CD14-positive monocyte (primary cell): ENCODE measurements at regions not wholly inside any gene's neighbourhood (a gene's known extent, or its start where the extent isn't known, plus 50 kb on each side); places are given as distances from the start of the nearest gene placed in this dataset.
A peak's percentile ranks its signal among the peaks of the same experiment; 100 is the strongest.

Source experiments
- DNase-seq, 3 donors: peaks; one replicate each; pipeline ENCODE4 v3.0.0-alpha.2; 2011 to 2022
- H2AFZ ChIP-seq: 2 replicates; pipeline ENCODE4 v1.6.0; 2012; ENCODE audit warnings: mild to moderate bottlenecking, low read depth, low read length, inconsistent platforms; ENCODE audit not compliant: insufficient read depth, poor library complexity, severe bottlenecking
- H3K27ac ChIP-seq, 2 donors: 1 replicate in 1 of 2; 2 replicates in 1 of 2; pipeline ENCODE4 v1.5.1; 2012 to 2013; ENCODE audit warnings: low read length in 2 of 2, control low read depth in 1 of 2, inconsistent platforms in 1 of 2, low read depth in 1 of 2, mild to moderate bottlenecking in 1 of 2
- H3K27me3 ChIP-seq, 2 donors: one replicate each; pipeline versions ENCODE4 v1.6.0 to v1.6.1; 2011 to 2013; ENCODE audit warnings: low read length in 2 of 2; ENCODE audit not compliant: control insufficient read depth in 2 of 2, insufficient read depth in 2 of 2
- H3K36me3 ChIP-seq, 2 donors: replicated peaks in 1 of 2; 1 replicate in 1 of 2; 2 replicates in 1 of 2; pipeline versions ENCODE4 v1.5.1 to v1.6.1; 2012 to 2013; ENCODE audit warnings: low read length in 2 of 2, control low read depth in 1 of 2, inconsistent platforms in 1 of 2, mild to moderate bottlenecking in 1 of 2; ENCODE audit not compliant: insufficient read depth in 2 of 2, control insufficient read depth in 1 of 2
- H3K4me1 ChIP-seq, 2 donors: 1 replicate in 1 of 2; 2 replicates in 1 of 2; pipeline versions ENCODE4 v1.5.1 to v1.6.1; 2012 to 2013; ENCODE audit warnings: low read length in 2 of 2, control low read depth in 1 of 2, inconsistent platforms in 1 of 2, mild to moderate bottlenecking in 1 of 2, moderate library complexity in 1 of 2; ENCODE audit not compliant: insufficient read depth in 2 of 2, control insufficient read depth in 1 of 2
- H3K4me2 ChIP-seq: replicated peaks from 2 replicates; pipeline ENCODE3; 2012; ENCODE audit warnings: low read length, moderate library complexity, mild to moderate bottlenecking; ENCODE audit not compliant: poor library complexity, severe bottlenecking; ENCODE audit errors: extremely low read depth
- H3K4me3 ChIP-seq, 3 experiments: fragments of 200-600 bp in 1 of 3; sonication (generic) in 1 of 3; replicated peaks in 1 of 3; 1 replicate in 2 of 3; 2 replicates in 1 of 3; pipeline ENCODE4 v1.5.1; 2011 to 2013; ENCODE audit warnings: low read length in 3 of 3, mild to moderate bottlenecking in 3 of 3, control low read depth in 2 of 3, low read depth in 2 of 3, inconsistent platforms in 1 of 3, moderate library complexity in 1 of 3
- H3K79me2 ChIP-seq: 2 replicates; pipeline ENCODE4 v1.6.0; 2012; ENCODE audit warnings: mild to moderate bottlenecking, control low read depth, inconsistent platforms, low read length, moderate library complexity; ENCODE audit not compliant: insufficient read depth
- H3K9ac ChIP-seq: 2 replicates; pipeline ENCODE4 v1.6.0; 2017; ENCODE audit warnings: low read length, mild to moderate bottlenecking; ENCODE audit not compliant: insufficient read depth, poor library complexity, severe bottlenecking
- H3K9me3 ChIP-seq, 2 donors: replicated peaks in 1 of 2; 1 replicate in 1 of 2; 2 replicates in 1 of 2; pipeline versions ENCODE4 v1.5.1 to v1.6.1; 2012 to 2013; ENCODE audit warnings: low read length in 2 of 2, control low read depth in 1 of 2; ENCODE audit not compliant: control insufficient read depth in 1 of 2, insufficient read depth in 1 of 2
- H4K20me1 ChIP-seq: 2 replicates; pipeline ENCODE4 v1.6.0; 2012; ENCODE audit warnings: mild to moderate bottlenecking, low read length, control low read depth, moderate library complexity; ENCODE audit not compliant: insufficient read depth
- H3K27ac Mint-ChIP-seq, 7 donors: one replicate each; pipeline ENCODE4 v1.8.0; 2020; ENCODE audit warnings: mild to moderate bottlenecking in 7 of 7, mixed read lengths in 7 of 7, moderate library complexity in 6 of 7, inconsistent platforms in 2 of 7
- H3K27me3 Mint-ChIP-seq, 3 donors: one replicate each; pipeline ENCODE4 v1.8.0; 2021 to 2022; ENCODE audit warnings: low read depth in 3 of 3, mild to moderate bottlenecking in 3 of 3, mixed read lengths in 3 of 3, moderate library complexity in 3 of 3, inconsistent platforms in 1 of 3
- H3K36me3 Mint-ChIP-seq, 2 donors: one replicate each; pipeline ENCODE4 v1.8.0; 2020; ENCODE audit warnings: mixed read lengths in 2 of 2, inconsistent platforms in 1 of 2, mild to moderate bottlenecking in 1 of 2
- H3K4me1 Mint-ChIP-seq: one replicate; pipeline ENCODE4 v1.8.0; 2020; ENCODE audit warnings: mild to moderate bottlenecking, mixed read lengths
- H3K4me3 Mint-ChIP-seq, 2 donors: one replicate each; pipeline ENCODE4 v1.8.0; 2020; ENCODE audit warnings: mild to moderate bottlenecking in 2 of 2, mixed read lengths in 2 of 2, moderate library complexity in 1 of 2
- H3K9me3 Mint-ChIP-seq, 7 donors: one replicate each; pipeline ENCODE4 v1.8.0; 2020 to 2022; ENCODE audit warnings: mixed read lengths in 7 of 7, mild to moderate bottlenecking in 6 of 7, moderate library complexity in 6 of 7, inconsistent platforms in 2 of 7
- CTCF ChIP-seq: fragments of 200-600 bp; IDR thresholded peaks from one replicate; pipeline ENCODE4 v1.8.0; 2022; ENCODE audit warnings: antibody characterized with exemption, mild to moderate bottlenecking
- WGBS: methylation state at CpG from one replicate; pipeline ENCODE4 v1.1.5; 2013; ENCODE audit warnings: missing lambda C conversion rate; ENCODE audit not compliant: insufficient coverage; 5-methylcytosine and 5-hydroxymethylcytosine counted together
- intact Hi-C, 2 donors: fragments of 100-400 bp; cut with micrococcal nuclease; formaldehyde crosslinking; loops; one replicate each; pipeline versions ENCODE4 v1.15.0 to v1.15.1; 2023

GRCh38 chr15:69727121-69727924 lies 274.7 kb downstream of the RPLP1 start:
- WGBS: 77% methylated on average over 4 of the region's 8 CpGs
- Mint-ChIP-seq H3K27me3 (peaks cover 0 to 2% (median 0%) of the 10 kb centered on the region in 3 donors), H3K9me3 (peaks cover 0 to 7% (median under 1%) of the 10 kb centered on the region in 7 donors), H3K27ac (peak overlapping the region; percentile 94 to 100 (median 98)), H3K4me3 (no peak overlapping the region), H3K4me1 (peaks cover 76% of the 10 kb centered on the region), H3K36me3 (peaks cover 0 to 4% of the 10 kb centered on the region in 2 donors)
- intact Hi-C loops: loop anchor here in 1 of 2 donors (2.0 to 10.0 kb wide), 3 partner anchors 31 to 737 kb away; no protein-coding TSS in a partner anchor
- Histone ChIP-seq H2AFZ (no peak overlapping the region), H3K4me3 (peak overlapping the region in 1 of 3 experiments; percentile 19), H4K20me1 (no peaks in the 10 kb centered on the region), H3K9ac (no peak overlapping the region), H3K9me3 (no peaks in the 10 kb centered on the region), H3K27ac (peak overlapping the region; percentile 95), H3K27me3 (no peaks in the 10 kb centered on the region), H3K36me3 (no peaks in the 10 kb centered on the region), H3K79me2 (no peaks in the 10 kb centered on the region), H3K4me2 (no peak overlapping the region), H3K4me1 (peaks cover 68 to 71% of the 10 kb centered on the region in 2 donors)
- no peak for TF ChIP-seq CTCF
- no peak for DNase-seq

- peaks cover 50 to 52% of the 10 kb centered on the region in 2 donors for H3K4me1 ChIP-seq
- no peaks in the 10 kb centered on the region for H3K36me3 ChIP-seq
- Mint-ChIP-seq H3K36me3 (peaks cover 0 to 4% of the 10 kb centered on the region in 2 donors), H3K9me3 (peaks cover 0 to 3% (median 0%) of the 10 kb centered on the region in 7 donors), H3K4me1 (peaks cover 58% of the 10 kb centered on the region), H3K27me3 (peaks cover 0 to 4% (median 0%) of the 10 kb centered on the region in 3 donors), H3K4me3 (no peak overlapping the region), H3K27ac (peak overlapping the region in 6 of 7 donors; percentile 47 to 76 (median 66))
- H4K20me1 ChIP-seq: no peaks in the 10 kb centered on the region
- H3K27ac ChIP-seq: no peak overlapping the region
- no peak overlapping the region for H3K4me2 ChIP-seq
- 75% methylated on average over 2 of the region's 9 CpGs for WGBS
- H3K9ac ChIP-seq: no peak overlapping the region
- peak in 2 of 3 donors; percentile 48 to 58 for DNase-seq
- H2AFZ ChIP-seq: no peak overlapping the region
- no peaks in the 10 kb centered on the region for H3K9me3 ChIP-seq
- intact Hi-C loops: loop anchor here in 1 of 2 donors (5.0 to 10.0 kb wide), 2 partner anchors 78 to 736 kb away; no protein-coding TSS in a partner anchor
- no peak overlapping the region for H3K4me3 ChIP-seq
- no peaks in the 10 kb centered on the region for H3K79me2 ChIP-seq
- TF ChIP-seq CTCF: peak; percentile 80
- H3K27me3 ChIP-seq: no peaks in the 10 kb centered on the region
Measured at GRCh38 chr15:69729167-69729748, 276.6 kb downstream of the RPLP1 start.
